ENCODE measurements at regions not wholly inside any gene's neighbourhood (a gene's known extent, or its start where the extent isn't known, plus 50 kb on each side); places are given as distances from the start of the nearest gene placed in this dataset.

DNA sequence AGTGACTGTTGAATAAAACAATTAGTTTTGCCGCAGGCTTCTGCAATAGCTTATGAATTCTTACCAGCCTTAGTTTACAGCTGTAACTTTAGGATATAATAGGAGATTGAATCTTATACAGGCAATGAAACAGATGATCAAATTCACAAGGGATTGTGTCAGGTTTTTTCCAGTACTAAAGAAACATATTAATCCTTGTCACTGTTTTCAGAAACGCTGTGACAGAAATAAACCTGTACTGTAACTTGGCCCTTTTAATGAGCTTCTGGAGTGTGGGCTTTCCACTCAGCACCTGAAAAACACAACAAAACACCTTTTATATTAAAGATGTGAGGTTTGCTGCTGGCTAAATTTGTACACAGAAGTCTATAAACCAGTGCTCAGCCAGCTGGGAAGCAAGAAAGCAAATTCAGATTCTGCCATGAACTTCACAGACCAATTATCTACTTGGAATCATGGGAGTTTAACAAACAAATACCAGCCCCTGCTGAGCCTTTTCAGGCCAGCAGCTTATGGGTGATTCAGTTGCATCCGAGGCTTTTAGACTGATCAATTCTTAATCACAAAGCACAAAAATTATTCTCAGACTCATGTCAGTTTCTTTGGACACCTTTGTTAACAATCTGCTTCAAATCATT is 109.5 kb downstream of the FOXG1 start:
- Histone ChIP-seq H3K27ac (ENCODE audit: low read depth, low read length) (no peak overlapping the region), H3K79me2 (ENCODE audit: insufficient read depth, low read length) (no peaks in the 10 kb centered on the region), H2AFZ (ENCODE audit: low read length) (no peak overlapping the region), H3K4me1 (ENCODE audit: insufficient read depth, low read length) (no peaks in the 10 kb centered on the region), H3K9me3 (ENCODE audit: low read depth, low read length) (no peaks in the 10 kb centered on the region), H4K20me1 (ENCODE audit: insufficient read depth, low read length) (no peaks in the 10 kb centered on the region), H3K36me3 (ENCODE audit: insufficient read depth, low read length) (no peaks in the 10 kb centered on the region), H3K4me3 (ENCODE audit: insufficient read depth, low read length) (no peak overlapping the region), H3K27me3 (ENCODE audit: insufficient read depth, low read length) (no peaks in the 10 kb centered on the region), H3K4me2 (ENCODE audit: insufficient read depth, low read length) (no peak overlapping the region)
- DNase-seq (ENCODE audit: insufficient read length, low spot score, missing footprints) = no peak
- TF ChIP-seq, protein P1, sequence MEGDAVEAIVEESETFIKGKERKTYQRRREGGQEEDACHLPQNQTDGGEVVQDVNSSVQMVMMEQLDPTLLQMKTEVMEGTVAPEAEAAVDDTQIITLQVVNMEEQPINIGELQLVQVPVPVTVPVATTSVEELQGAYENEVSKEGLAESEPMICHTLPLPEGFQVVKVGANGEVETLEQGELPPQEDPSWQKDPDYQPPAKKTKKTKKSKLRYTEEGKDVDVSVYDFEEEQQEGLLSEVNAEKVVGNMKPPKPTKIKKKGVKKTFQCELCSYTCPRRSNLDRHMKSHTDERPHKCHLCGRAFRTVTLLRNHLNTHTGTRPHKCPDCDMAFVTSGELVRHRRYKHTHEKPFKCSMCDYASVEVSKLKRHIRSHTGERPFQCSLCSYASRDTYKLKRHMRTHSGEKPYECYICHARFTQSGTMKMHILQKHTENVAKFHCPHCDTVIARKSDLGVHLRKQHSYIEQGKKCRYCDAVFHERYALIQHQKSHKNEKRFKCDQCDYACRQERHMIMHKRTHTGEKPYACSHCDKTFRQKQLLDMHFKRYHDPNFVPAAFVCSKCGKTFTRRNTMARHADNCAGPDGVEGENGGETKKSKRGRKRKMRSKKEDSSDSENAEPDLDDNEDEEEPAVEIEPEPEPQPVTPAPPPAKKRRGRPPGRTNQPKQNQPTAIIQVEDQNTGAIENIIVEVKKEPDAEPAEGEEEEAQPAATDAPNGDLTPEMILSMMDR (IDR thresholded peaks at IDR 0.05; ENCODE audit: extremely low read depth, low read depth, low read length) = no peak

DNA sequence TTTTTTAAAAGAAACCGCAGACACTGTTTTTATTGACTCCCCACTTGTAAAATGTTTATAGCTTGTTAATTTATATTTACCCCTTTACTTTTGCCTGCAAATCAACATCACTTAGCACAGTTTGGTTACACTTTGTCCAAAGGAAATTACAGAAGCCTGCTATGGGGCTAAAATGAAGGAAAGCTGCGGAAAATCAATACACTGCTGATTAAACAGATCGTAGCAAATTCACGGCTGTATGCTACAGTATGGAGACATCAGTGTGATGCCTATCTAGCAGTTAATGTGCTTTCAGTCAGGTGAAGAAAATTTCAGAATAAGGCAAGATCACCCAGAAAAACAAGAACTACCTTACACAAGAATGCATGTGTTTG is 110.0 kb downstream of the FOXG1 start:
- no peak for DNase-seq (ENCODE audit: insufficient read length, low spot score, missing footprints)
- Histone ChIP-seq H3K27ac (ENCODE audit: low read depth, low read length) (no peak overlapping the region), H2AFZ (ENCODE audit: low read length) (no peak overlapping the region), H3K9me3 (ENCODE audit: low read depth, low read length) (no peaks in the 10 kb centered on the region), H3K4me3 (ENCODE audit: insufficient read depth, low read length) (no peak overlapping the region), H3K79me2 (ENCODE audit: insufficient read depth, low read length) (no peaks in the 10 kb centered on the region), H3K36me3 (ENCODE audit: insufficient read depth, low read length) (no peaks in the 10 kb centered on the region), H3K4me1 (ENCODE audit: insufficient read depth, low read length) (no peaks in the 10 kb centered on the region), H4K20me1 (ENCODE audit: insufficient read depth, low read length) (no peaks in the 10 kb centered on the region), H3K4me2 (ENCODE audit: insufficient read depth, low read length) (no peak overlapping the region), H3K27me3 (ENCODE audit: insufficient read depth, low read length) (no peaks in the 10 kb centered on the region)
- TF ChIP-seq, protein P1 (IDR thresholded peaks at IDR 0.05; ENCODE audit: extremely low read depth, low read depth, low read length) = no peak

DNA sequence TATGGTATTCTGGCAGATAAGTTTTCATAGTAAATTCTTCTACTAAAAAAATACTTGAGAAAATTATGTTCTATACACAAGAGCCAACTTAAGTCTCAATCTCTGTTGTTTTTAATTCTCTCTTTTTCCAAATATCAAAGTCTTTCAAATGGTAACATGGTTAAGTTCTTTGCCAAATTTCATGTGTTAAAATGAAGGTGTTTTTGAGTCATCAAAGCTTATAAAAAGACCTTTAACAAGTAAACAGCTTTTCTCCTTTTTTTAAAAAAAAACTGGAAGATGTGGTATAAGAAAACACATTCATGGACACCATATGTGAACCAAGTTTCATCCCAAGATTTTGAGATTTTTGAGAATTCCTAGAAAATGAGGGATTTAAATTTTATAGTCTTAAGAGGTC is 111.3 kb downstream of the FOXG1 start:
- Histone ChIP-seq H3K27me3 (ENCODE audit: insufficient read depth, low read length) (no peaks in the 10 kb centered on the region), H3K4me1 (ENCODE audit: insufficient read depth, low read length) (no peaks in the 10 kb centered on the region), H3K9me3 (ENCODE audit: low read depth, low read length) (no peaks in the 10 kb centered on the region), H3K36me3 (ENCODE audit: insufficient read depth, low read length) (no peaks in the 10 kb centered on the region), H3K79me2 (ENCODE audit: insufficient read depth, low read length) (no peaks in the 10 kb centered on the region), H3K4me3 (ENCODE audit: insufficient read depth, low read length) (no peak overlapping the region), H3K27ac (ENCODE audit: low read depth, low read length) (no peak overlapping the region), H4K20me1 (ENCODE audit: insufficient read depth, low read length) (no peaks in the 10 kb centered on the region), H2AFZ (ENCODE audit: low read length) (no peak overlapping the region), H3K4me2 (ENCODE audit: insufficient read depth, low read length) (no peak overlapping the region)
- TF ChIP-seq, protein P1 (IDR thresholded peaks at IDR 0.05; ENCODE audit: extremely low read depth, low read depth, low read length) = no peak
- no peak for DNase-seq (ENCODE audit: insufficient read length, low spot score, missing footprints)

DNA sequence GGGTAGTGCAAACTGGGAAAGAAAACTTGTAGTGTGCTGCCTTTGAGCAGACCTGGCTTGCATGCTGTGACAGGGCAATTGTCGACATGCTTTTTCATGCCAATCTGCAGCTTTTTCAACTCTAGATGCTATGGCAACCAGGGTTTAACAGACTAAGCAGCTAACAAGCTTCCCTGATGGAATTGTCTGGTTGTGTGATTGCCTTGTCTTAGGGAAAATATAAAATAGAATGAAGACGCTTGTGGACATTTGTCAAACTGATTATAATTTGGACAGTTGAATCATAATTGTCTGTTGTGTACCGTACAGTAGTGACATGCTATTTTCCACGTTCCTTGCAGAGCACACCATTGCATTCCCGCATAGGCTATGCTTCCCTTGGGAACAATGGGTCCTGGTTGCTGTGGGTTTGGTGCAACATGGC is 113.0 kb downstream of the FOXG1 start:
- no peaks in the 10 kb centered on the region for H3K9me3 ChIP-seq (ENCODE audit: low read depth, low read length)
- H3K27ac ChIP-seq (ENCODE audit: low read depth, low read length) = no peak overlapping the region
- TF ChIP-seq, protein P1 (IDR thresholded peaks at IDR 0.05; ENCODE audit: extremely low read depth, low read depth, low read length) = no peak

More for the DNA sequence above, 113.0 kb downstream of the FOXG1 start:
- Histone ChIP-seq H2AFZ (ENCODE audit: low read length) (no peak overlapping the region), H3K4me3 (ENCODE audit: insufficient read depth, low read length) (no peak overlapping the region), H3K36me3 (ENCODE audit: insufficient read depth, low read length) (no peaks in the 10 kb centered on the region), H3K4me2 (ENCODE audit: insufficient read depth, low read length) (no peak overlapping the region), H3K27me3 (ENCODE audit: insufficient read depth, low read length) (no peaks in the 10 kb centered on the region), H3K79me2 (ENCODE audit: insufficient read depth, low read length) (no peaks in the 10 kb centered on the region), H3K4me1 (ENCODE audit: insufficient read depth, low read length) (no peaks in the 10 kb centered on the region), H4K20me1 (ENCODE audit: insufficient read depth, low read length) (no peaks in the 10 kb centered on the region)
- no peak for DNase-seq (ENCODE audit: insufficient read length, low spot score, missing footprints)
